Stimulated activated CD4-positive, alpha-beta T cell treated with anti-CD3 and anti-CD28 coated beads, Interleukin-15, amount 100 ng/mL, for 24 hours (primary cell): ENCODE measurements at regions not wholly inside any gene's neighbourhood (a gene's known extent, or its start where the extent isn't known, plus 50 kb on each side); places are given as distances from the start of the nearest gene placed in this dataset.
"Not testable (repeated sequence)": the region's sequence is repeated elsewhere in the genome, so short reads cannot be mapped to it uniquely, and the experiment has no call there.

Experiments used
- DNase-seq: peaks from one replicate; pipeline ENCODE4 v3.0.0-alpha.2; 2020

GRCh38 chr5:75837258-75837841, 120.1 kb upstream of the POC5 start:
- no peak for DNase-seq

- DNase-seq = no peak
Measured at GRCh38 chr5:75831561-75831960, 114.3 kb upstream of the POC5 start.

- no peak for DNase-seq
Measured at GRCh38 chr5:75828029-75828428, 110.8 kb upstream of the POC5 start.

- no peak for DNase-seq
Measured at GRCh38 chr5:75824323-75824722, 107.1 kb upstream of the POC5 start.

GRCh38 chr5:75823811-75824210, 106.6 kb upstream of the POC5 start:
- DNase-seq = no peak

GRCh38 chr5:75818661-75819060, 101.4 kb upstream of the POC5 start:
- DNase-seq = no peak

GRCh38 chr5:75799695-75800094, 82.5 kb upstream of the POC5 start:
- not testable (repeated sequence) for DNase-seq

- DNase-seq = not testable (repeated sequence)
Measured at GRCh38 chr5:75769338-75769737, 52.1 kb upstream of the POC5 start.
